ENCODE measurements at regions not wholly inside any gene's neighbourhood (a gene's known extent, or its start where the extent isn't known, plus 50 kb on each side); places are given as distances from the start of the nearest gene placed in this dataset.

DNA sequence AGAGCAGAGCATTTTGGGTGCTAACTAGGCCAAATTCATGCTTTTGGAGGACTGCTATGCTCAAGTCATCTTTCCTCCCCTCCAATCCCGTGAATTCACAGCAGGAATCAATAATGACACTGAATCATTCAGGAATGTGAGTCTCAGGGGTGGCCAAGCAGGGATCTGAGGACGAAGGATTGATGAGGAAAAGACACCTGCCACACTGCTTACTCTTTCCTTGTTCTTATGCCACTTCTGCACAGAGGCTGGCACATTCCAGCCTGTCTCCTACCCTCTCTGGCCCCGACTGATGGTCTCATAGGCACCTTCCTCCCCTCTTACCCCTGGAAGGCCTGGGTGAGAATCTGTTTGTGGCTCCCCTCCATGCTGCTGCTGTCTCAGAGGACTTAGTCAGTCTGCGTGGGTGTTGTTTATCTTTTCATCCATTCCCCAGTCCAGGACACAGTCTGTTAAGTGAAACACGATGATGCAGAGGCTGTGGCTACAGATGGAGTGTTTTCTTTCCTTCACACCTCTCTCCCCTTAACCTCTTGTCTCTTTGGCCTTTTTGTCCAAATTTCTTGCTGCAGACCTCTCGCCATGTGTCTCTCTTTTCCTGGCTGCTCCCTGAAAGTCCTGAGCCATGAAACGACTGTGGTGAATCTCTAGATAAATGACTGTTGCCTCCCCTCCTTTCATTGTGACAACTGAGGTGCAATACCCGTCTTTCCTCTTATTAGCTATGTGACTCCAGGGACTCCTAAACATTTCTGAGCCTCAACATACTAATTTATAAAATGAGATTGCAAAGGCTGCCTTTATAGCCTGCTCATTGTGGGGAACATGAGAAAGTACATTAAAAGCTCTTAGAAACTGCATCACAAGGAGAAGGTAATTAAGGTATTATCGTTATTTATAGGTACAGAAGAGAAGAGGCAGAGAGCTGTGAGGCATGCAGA lies 86.9 kb downstream of the RDH14 start:
- H3K4me3 ChIP-seq (ENCODE audit: low read depth, low read length) = no peak overlapping the region
- DNase-seq (ENCODE audit: low read depth) = peak; percentile 88

DNA sequence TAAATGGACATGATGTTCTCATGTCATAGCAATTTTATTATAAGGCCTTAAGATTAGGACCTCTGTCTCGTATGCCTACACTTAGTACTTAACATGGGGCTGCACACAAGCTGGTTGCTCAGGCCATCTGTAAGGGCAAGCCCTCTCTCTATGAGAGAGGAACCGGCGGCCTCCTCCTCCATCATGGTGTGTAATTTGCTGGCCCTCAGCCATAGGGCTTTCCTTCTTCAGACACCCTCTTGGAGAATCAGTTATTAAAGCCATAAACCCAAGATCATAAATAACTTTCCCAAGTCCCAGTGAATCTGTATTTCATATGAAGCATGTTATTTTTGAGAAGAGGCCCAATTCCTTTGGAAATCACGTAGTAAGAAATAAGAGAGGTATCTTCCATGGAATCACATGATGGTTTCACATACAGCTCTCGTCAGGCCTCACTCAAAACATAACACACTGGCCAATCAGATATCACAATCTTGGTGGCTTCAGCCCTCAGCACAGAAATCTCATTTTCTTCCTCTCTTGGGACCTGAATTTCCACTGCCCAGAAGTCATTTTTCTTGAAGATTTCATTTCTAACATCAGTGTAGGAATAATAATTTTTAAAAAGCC lies 92.6 kb downstream of the RDH14 start:
- no peak overlapping the region for H3K4me3 ChIP-seq (ENCODE audit: low read depth, low read length)
- DNase-seq (ENCODE audit: low read depth) = no peak

DNA sequence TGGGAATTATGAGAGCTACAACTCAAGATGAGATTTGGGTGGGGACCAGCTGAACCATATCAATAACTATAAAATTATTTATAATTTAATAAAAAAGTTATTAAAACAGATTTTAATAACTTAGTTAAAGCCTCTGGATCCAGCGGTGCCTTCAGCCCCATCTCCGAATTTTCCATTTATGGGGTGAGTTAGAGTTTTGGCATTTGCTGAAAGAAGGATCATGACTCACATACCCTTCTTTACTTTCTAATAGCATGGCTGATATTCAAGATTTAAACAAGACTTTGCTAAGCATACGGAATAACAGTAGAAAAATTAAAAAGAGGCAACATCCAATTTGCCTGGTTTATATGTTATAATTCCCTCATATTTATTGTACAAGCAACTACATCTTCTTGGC lies 94.5 kb downstream of the RDH14 start:
- no peak for DNase-seq (ENCODE audit: low read depth)
- H3K4me3 ChIP-seq (ENCODE audit: low read depth, low read length) = no peak overlapping the region

DNA sequence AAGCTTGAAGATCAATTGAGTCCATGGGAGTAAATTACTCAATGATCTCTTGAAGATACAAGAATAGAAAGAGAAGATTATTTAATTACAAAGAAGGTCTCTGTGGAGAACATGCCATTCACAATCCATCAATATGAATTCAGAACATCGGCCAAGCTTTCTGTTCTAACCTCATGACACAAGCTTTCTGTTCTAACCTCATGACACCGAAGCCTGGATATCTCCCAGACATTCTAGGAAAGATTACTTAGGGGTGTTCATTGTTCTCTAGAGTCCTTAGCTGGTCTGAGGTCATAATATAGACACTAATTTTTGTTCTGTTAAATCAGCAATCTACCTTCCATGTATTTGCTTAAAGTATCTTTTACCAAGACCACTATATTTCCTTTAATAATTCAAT lies 95.5 kb downstream of the RDH14 start:
- no peak overlapping the region for H3K4me3 ChIP-seq (ENCODE audit: low read depth, low read length)
- no peak for DNase-seq (ENCODE audit: low read depth)

DNA sequence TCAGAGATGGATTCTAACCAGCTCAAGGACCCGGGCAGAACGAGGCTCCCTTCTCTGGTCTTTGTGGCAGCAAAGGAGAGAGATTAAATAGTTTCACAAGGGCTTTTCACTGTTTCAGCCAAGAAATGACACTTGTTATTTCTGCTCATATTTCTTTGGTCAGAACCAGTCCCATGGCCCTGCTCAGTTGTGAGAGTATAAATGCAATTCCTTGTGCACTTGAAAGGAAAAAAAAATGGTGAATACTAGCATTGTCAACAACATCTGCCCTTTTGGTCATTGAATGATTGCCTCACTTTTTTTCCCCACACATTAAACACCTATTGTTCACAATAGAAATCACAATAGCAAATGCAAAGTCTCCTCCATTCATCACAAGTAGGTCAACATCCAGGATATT lies 104.4 kb downstream of the RDH14 start:
- no peak for DNase-seq (ENCODE audit: low read depth)
- H3K4me3 ChIP-seq (ENCODE audit: low read depth, low read length) = no peak overlapping the region

DNA sequence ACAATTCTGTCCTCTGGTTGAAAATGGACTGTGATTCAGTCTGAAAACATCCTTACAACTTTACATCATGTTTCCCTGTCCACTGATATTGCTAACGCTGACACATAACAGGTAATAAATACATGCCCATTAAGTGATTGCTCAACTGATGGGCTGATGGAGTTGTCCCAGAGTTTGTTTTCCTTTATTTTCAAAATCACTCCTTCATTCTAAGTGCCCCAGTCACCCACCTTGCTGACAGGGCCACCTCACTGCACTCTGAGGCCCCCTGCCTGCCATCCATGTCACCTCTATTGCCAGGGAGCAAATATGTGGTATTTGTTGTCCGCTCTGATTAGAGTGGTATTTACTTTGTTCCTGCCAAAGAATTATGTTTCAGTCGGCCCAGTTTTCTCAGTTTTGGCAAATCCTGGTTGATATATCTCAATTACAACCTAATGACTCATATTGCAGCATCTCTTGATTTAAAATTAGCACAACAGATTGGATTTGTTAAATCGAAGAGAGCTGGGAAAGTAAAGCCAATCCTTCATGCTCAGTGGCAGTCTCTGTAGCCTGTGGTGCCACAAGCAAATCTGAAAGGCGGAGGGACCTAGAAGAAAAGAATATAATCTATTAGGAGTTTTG lies 105.1 kb downstream of the RDH14 start:
- H3K4me3 ChIP-seq (ENCODE audit: low read depth, low read length) = no peak overlapping the region
- peak; percentile 91 for DNase-seq (ENCODE audit: low read depth)

DNA sequence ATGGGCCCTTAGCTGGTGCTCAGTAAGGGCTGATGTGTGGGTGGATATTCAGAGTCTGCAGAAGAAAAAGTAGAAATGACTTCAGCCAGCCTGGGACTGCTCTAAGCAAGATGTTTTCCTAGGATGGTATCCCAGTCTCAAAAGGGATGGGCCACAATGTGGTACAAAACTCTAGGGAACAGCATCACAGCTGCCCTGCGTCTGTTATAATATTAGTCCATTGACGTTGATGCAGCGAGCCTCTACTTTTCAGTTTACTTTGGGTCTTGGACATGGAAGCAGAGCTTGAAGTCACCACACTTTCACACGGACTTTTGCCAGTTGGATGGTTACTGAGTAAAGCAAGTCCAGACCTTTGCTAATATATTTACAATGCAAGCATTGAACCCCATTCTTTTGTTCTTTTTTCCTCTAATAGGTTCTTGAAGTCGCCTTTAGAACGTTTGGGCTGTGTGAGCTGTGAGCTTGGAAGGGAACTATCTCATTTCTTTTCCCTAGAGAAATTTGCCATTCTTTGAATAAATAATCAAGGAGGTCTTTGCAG lies 105.7 kb downstream of the RDH14 start:
- no peak overlapping the region for H3K4me3 ChIP-seq (ENCODE audit: low read depth, low read length)
- no peak for DNase-seq (ENCODE audit: low read depth)

DNA sequence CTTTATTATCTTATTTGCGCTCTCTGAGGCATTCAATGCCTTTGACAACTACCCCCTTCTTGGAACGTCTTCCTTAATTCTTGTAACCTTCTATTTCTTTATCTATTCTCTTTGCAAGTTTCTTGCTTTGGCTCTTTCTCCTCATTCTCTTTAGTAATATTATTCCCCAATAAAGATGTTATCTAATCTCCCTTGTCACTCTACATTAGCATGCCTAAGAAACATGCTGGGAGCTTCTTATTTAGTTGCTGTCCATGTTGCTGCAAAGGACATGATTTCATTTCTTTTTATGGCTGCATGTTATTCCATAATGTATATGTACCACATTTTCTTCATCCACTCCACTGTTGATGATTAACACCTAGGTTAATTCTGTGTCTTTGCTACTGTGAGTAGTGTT lies 113.7 kb downstream of the RDH14 start:
- DNase-seq (ENCODE audit: low read depth) = no peak
- H3K4me3 ChIP-seq (ENCODE audit: low read depth, low read length) = no peak overlapping the region

DNA sequence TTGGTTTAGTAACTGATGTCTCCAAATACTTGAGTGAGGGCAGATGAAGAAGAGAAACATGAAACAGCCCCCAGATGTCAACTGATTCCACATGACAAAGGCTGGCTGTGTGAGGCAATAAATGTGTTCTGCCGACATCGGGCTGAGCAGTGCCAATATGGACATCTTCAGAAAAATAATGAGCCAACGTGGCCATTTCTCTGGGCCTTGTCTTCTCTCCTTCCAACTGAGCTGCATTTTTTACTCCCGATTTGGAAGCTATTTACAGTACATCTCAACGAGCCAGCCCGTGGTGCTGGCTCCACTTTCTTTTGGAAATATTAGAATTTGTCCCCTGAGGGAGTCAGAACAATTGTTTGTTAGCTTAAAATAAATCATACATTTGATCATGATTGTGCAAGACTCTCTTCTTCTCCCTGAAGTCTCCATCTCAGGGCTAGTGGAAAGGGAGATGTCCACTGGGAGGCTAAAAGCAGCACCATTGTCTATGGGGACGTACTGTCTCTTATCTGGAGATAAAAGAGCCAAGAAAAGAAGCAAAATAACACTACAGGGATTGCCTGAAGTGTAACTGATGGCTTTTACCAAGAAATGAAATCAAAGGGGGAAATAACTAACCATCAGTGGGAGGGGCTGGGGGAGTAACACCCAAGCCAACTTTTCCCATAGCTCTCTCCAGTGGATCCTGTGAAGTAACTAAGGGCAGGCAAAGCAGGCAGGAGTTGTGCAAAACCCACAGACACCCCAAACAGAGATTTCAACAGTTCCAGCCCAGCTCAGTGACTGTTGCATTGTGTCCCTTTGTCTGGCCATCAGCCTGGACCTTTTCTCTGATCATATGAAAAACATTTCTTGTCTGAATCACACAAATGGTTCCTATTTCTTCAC lies 114.8 kb downstream of the RDH14 start:
- DNase-seq (ENCODE audit: low read depth) = no peak
- H3K4me3 ChIP-seq (ENCODE audit: low read depth, low read length) = no peak overlapping the region

DNA sequence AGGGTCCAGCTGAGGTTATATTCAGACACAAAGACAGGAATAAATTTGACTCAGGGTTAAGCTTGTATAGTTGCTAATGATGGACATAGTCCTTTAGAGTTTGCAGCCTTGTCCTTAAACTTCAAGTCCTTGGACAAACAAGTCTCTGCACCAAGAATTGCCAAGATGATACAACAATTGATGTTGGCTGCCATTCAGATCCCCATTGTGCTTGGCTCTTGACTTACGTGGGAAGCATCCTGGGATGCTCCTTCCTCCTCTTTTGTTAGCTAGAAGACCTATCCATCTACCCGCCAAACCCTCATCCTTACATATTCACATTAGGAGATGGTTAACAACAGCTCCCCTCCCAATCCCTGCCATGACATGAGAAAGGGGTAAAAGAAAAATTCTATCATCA lies 115.6 kb downstream of the RDH14 start:
- no peak overlapping the region for H3K4me3 ChIP-seq (ENCODE audit: low read depth, low read length)
- no peak for DNase-seq (ENCODE audit: low read depth)

DNA sequence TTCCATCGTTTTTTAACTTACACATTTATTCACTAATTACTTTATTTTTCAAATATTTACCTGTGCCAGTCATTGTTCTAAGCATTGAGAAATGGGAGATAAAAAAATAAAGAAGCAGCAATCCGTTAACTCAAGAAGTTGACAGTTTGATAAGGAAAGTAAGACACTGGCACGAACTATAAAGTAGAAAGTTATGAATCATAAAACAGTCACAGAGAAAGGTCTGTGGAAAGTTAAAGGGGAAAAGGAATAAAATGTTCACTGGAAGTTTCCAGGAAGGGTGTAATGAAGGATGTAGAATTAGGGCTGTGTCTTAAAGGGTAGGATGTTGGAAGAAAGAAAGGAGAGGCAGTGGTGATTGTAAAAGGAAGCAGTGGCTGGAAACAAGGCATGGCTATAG lies 118.9 kb downstream of the RDH14 start:
- H3K4me3 ChIP-seq (ENCODE audit: low read depth, low read length) = no peak overlapping the region
- DNase-seq (ENCODE audit: low read depth) = no peak

DNA sequence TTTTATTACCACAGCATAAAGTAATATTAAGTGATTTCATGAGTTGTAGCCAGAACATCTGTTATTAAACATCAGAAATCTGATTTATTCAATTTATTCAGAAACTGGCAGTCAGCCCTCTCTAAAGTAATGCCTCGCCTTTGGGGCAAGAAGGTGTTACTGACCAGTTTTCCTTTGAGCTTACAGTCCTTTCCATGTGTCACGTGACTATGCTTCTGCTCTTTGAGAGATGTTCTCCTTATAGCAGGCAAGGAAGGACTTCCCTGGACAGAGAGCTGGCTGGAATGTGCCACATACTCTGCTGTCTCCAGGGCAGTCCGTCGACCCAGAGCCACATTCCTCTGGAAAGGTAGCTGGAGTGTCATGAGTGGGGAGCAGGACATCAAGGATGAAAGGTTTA lies 119.7 kb downstream of the RDH14 start:
- DNase-seq (ENCODE audit: low read depth) = no peak
- no peak overlapping the region for H3K4me3 ChIP-seq (ENCODE audit: low read depth, low read length)

DNA sequence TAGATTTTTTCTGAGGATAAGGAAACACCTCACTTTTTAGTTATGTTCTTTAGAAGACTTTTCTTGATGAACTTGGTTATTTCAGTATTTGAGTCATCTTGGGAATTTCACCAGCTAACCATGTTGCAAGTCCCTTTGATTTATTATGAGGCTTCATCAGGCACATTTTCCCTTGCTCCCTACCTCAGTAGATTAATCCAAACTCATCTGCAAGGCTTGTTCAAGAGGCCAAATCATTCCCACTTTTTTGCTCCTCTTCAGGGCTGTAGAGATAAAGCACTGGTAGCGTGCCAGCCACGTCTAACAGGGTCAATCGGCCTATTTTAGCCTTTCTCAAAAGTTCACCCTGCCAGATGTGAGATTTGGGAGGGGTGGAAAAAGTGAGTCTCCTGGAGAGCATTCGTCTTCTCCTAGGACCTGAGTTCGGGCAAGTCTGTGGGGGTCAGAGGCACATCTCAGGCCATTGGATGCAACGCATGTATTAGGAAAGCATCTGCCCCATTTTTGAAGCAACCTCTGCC lies 120.3 kb downstream of the RDH14 start:
- no peak overlapping the region for H3K4me3 ChIP-seq (ENCODE audit: low read depth, low read length)
- peak; percentile 83 for DNase-seq (ENCODE audit: low read depth)

DNA sequence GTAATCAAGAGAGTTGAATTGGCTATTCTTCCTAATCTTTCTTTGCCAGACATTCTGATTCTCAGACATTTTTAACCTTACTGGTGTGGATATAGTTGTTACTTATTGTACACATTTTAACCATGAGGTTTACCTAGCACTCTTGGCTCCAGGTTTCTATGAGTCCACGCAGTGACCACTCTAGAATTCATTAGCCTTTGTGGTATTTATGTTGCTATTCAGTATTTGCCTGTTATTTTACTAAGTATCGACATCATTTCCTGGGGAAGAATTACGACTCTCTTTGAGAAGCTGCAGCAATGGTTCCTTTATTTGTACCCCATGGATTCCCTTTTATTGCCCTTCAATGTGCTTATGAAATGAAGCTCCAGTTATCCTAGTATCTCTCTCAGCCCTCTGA lies 120.7 kb downstream of the RDH14 start:
- no peak for DNase-seq (ENCODE audit: low read depth)
- no peak overlapping the region for H3K4me3 ChIP-seq (ENCODE audit: low read depth, low read length)

DNA sequence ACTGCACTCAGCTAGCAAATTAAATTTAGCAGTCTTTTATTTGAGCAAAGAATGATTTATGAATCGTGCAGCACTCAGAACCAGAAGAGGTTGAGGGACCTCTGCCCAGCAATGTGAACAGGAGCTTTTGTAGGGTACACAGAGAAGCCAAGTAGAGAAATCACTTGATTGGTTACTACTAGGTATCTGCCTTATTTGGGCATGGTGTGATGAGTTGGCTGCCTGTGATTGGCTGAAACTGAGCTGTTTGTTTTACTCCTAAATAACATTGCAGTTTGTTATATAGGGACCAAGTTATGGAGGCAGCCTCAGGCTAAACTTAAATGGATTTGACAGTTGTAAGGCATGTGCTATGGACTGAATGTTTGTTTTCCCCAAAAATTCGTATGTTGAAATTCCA lies 122.5 kb downstream of the RDH14 start:
- DNase-seq (ENCODE audit: low read depth) = no peak
- H3K4me3 ChIP-seq (ENCODE audit: low read depth, low read length) = no peak overlapping the region

DNA sequence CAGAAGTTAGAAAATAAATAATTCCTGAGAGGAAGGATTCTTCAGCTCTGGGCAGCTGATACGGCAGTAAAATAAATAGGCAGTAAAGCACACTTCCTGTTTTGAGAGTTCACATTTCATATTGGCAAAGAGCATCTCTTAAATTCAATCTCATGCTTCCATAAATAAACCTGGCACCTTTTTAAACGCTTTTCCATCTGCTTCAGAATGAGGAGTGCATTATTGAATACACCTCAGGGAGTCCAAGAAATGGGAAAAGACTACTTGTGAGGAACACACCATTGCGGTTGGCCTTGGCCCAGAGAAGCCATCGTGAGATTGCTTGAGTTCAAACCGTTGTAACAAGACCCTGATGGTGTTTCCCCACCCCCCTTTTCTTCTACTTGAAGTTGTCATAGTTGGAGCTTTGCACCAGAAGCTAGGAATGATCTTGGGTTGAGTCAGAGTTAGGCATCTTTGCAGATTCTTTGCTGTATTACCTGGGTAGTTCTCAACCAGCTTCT lies 123.9 kb downstream of the RDH14 start:
- no peak for DNase-seq (ENCODE audit: low read depth)
- H3K4me3 ChIP-seq (ENCODE audit: low read depth, low read length) = no peak overlapping the region

DNA sequence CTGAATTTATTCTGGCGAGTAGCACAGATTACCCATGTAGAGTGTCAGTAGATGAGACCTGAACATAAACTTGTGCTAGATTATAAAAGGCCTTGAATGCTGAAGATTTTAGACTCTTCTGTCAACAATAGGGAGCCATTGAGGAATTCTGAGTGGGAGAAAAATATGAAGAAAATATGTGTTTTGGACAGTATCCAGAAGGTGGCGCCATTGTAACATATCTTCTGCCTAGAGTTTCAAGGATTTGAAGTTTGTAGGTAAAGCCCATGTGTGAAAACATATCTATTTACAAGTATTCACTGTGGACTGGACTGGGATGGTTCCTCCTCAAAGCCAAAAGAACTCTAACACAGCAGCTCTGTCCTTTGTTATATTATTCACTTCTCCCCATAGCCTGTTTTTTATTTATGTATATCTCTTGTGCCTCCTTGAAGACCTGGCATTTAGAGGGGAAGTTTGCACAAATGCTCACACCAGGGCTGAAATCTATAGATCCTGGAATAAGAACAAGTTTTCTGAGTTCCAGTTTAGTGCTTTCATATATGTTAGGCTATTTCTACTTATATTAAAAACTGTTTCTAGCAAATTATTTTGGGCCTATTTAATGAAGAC lies 124.9 kb downstream of the RDH14 start:
- DNase-seq (ENCODE audit: low read depth) = no peak
- no peak overlapping the region for H3K4me3 ChIP-seq (ENCODE audit: low read depth, low read length)

DNA sequence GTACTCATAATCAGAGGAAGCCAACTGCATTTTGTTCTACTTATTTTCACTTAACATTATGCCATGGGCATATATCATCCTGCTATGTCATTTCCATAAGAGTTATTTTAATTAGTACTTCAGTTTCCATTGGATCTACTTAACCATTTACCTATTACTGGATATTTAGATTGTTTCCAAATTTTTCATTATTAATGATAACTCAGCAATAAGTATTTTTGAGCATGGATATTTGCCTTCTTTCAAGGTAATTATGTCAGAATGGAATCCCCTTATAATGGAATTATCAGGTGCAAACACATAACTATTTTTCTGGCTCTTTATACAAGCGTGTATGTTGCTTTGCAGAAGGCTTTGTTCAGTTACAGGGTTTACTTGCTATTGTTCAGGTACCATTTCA lies 126.6 kb downstream of the RDH14 start:
- no peak for DNase-seq (ENCODE audit: low read depth)
- no peak overlapping the region for H3K4me3 ChIP-seq (ENCODE audit: low read depth, low read length)

DNA sequence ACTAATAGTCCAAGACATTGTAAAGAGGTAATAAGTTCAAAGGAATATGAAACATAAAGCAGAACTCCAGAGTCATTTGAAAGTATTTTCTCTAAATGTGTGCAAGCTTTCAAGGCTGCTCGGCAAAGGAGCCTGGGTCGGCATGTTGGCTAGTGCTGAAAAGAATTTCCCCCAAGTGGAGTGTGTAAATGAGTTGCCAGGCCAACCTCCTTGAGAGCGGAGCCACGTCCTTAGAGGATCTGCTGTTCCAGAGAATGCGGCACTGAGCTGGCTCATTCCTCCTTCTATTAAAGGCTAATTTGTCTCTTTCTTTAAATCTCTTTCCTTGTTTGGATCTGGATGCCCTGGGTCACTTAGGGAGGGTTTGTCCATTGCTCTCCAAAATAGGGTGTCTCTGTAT lies 127.5 kb downstream of the RDH14 start:
- DNase-seq (ENCODE audit: low read depth) = no peak
- no peak overlapping the region for H3K4me3 ChIP-seq (ENCODE audit: low read depth, low read length)

Data from skeletal muscle cell (primary cell).